Keratinocyte (primary cell): ENCODE measurements at regions not wholly inside any gene's neighbourhood (a gene's known extent, or its start where the extent isn't known, plus 50 kb on each side); places are given as distances from the start of the nearest gene placed in this dataset.

Experiments
- DNase-seq: peaks from one replicate; pipeline ENCODE4 v3.0.0-alpha.2; 2011; ENCODE audit warnings: low read depth, missing footprints, low spot score
- FAIRE-seq: peaks from 2 replicates; lab custom pipeline; 2011; peaks lifted over from hg19 to GRCh38; lab: Jason Lieb, UNC
- H2AFZ ChIP-seq: 2 replicates; pipeline ENCODE4 v1.6.0; 2012; ENCODE audit warnings: low read length, control low read depth, inconsistent platforms; ENCODE audit not compliant: control insufficient read depth
- H3K27ac ChIP-seq: 2 replicates; pipeline ENCODE4 v1.5.1; 2011; ENCODE audit warnings: low read length; ENCODE audit not compliant: control insufficient read depth, insufficient read depth
- H3K27me3 ChIP-seq: 3 replicates; pipeline ENCODE4 v1.6.0; 2011; ENCODE audit warnings: low read length; ENCODE audit not compliant: control insufficient read depth, insufficient read depth; ENCODE audit errors: extremely low read depth
- H3K36me3 ChIP-seq, 2 experiments: 2 replicates in 1 of 2; 3 replicates in 1 of 2; pipeline ENCODE4 v1.5.1; 2011; ENCODE audit warnings: low read length in 2 of 2, mild to moderate bottlenecking in 1 of 2; ENCODE audit not compliant: control insufficient read depth in 2 of 2, insufficient read depth in 2 of 2; ENCODE audit errors: extremely low read depth in 1 of 2
- H3K4me1 ChIP-seq: 3 replicates; pipeline ENCODE4 v1.5.1; 2011; ENCODE audit warnings: low read length; ENCODE audit not compliant: control insufficient read depth, insufficient read depth; ENCODE audit errors: extremely low read depth
- H3K4me2 ChIP-seq: 3 replicates; pipeline ENCODE4 v1.6.0; 2011; ENCODE audit warnings: low read depth, low read length; ENCODE audit not compliant: control insufficient read depth, insufficient read depth; ENCODE audit errors: extremely low read depth
- H3K4me3 ChIP-seq, 3 experiments: fragments of 200-600 bp in 1 of 3; sonication (generic) in 1 of 3; 2 replicates in 2 of 3; 3 replicates in 1 of 3; pipeline ENCODE4 v1.5.1; 2011 to 2016; ENCODE audit warnings: low read length in 3 of 3, mild to moderate bottlenecking in 3 of 3, control low read depth in 2 of 3, inconsistent platforms in 1 of 3, low read depth in 1 of 3, mixed read lengths in 1 of 3, mixed run types in 1 of 3, moderate library complexity in 1 of 3; ENCODE audit not compliant: control insufficient read depth in 2 of 3, insufficient read depth in 2 of 3; ENCODE audit errors: extremely low read depth in 1 of 3
- H3K79me2 ChIP-seq: 2 replicates; pipeline ENCODE4 v1.6.0; 2012; ENCODE audit warnings: low read length; ENCODE audit not compliant: control insufficient read depth, insufficient read depth
- H3K9ac ChIP-seq: 3 replicates; pipeline ENCODE4 v1.6.0; 2011; ENCODE audit warnings: low read length; ENCODE audit not compliant: control insufficient read depth, insufficient read depth; ENCODE audit errors: extremely low read depth
- H3K9me1 ChIP-seq: 3 replicates; pipeline ENCODE4 v1.6.0; 2011; ENCODE audit warnings: low read length; ENCODE audit not compliant: control insufficient read depth, insufficient read depth; ENCODE audit errors: extremely low read depth
- H3K9me3 ChIP-seq: 2 replicates; pipeline ENCODE4 v1.5.1; 2012; ENCODE audit warnings: low read depth, low read length; ENCODE audit not compliant: control insufficient read depth
- H4K20me1 ChIP-seq: 3 replicates; pipeline ENCODE4 v1.6.0; 2011; ENCODE audit warnings: low read length; ENCODE audit not compliant: control insufficient read depth, insufficient read depth; ENCODE audit errors: extremely low read depth
- EZH2 ChIP-seq: IDR thresholded peaks from one replicate; pipeline ENCODE4 v1.6.1; 2012; ENCODE audit warnings: inconsistent platforms, mild to moderate bottlenecking, low read length, moderate library complexity
- dilution Hi-C: fragments of 300-500 bp; cut with MboI; formaldehyde crosslinking; loops from one replicate; pipeline ENCODE4 v1.7.0; 2020; ENCODE audit warnings: low sequenced_read_pairs; ENCODE audit not compliant: extremely low pct_ligation_motif_present
- TF ChIP-seq, protein P1 (sequence below), 3 experiments: IDR thresholded peaks in 1 of 3; conservative IDR thresholded peaks in 1 of 3; optimal IDR thresholded peaks in 1 of 3; 2 replicates in 2 of 3; 3 replicates in 1 of 3; pipeline versions ENCODE3 to v1.5.1; 2011; ENCODE audit warnings: low read length in 3 of 3, mild to moderate bottlenecking in 3 of 3, moderate library complexity in 2 of 3, control low read depth in 1 of 3, inconsistent platforms in 1 of 3; ENCODE audit not compliant: insufficient read depth in 2 of 3; ENCODE audit errors: extremely low read depth in 1 of 3

DNA sequence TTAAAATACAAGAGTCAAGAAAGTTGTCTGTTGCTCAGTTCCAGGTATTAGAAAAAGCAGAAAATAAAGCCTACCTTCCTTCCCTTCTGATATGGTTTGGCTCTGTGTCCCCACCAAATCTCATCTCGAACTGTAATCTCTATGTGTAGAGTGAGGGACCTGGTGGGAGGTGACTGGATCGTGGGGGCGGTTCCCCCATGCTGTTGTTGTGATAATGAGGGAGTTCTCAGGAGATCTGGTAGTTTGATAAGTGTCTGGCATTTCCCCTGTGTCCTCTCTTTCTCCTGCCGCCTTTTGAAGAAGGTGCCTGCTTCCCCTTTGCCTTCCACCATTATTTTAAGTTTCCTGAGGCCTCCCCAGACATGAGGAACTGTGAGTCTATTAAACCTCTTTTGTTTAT lies 288.8 kb upstream of the LMCD1 start:
- Histone ChIP-seq H3K9ac (no peak overlapping the region), H3K27ac (no peak overlapping the region), H3K9me1 (no peaks in the 10 kb centered on the region), H2AFZ (no peak overlapping the region), H3K4me2 (no peak overlapping the region), H3K27me3 (no peaks in the 10 kb centered on the region), H3K4me1 (no peaks in the 10 kb centered on the region), H3K36me3 (no peaks in the 10 kb centered on the region), H3K4me3 (no peak overlapping the region), H3K79me2 (no peaks in the 10 kb centered on the region), H4K20me1 (no peaks in the 10 kb centered on the region), H3K9me3 (no peaks in the 10 kb centered on the region)
- FAIRE-seq (no peak), DNase-seq (no peak)
- no peak for TF ChIP-seq EZH2
- dilution Hi-C loops = no loop called here

DNA sequence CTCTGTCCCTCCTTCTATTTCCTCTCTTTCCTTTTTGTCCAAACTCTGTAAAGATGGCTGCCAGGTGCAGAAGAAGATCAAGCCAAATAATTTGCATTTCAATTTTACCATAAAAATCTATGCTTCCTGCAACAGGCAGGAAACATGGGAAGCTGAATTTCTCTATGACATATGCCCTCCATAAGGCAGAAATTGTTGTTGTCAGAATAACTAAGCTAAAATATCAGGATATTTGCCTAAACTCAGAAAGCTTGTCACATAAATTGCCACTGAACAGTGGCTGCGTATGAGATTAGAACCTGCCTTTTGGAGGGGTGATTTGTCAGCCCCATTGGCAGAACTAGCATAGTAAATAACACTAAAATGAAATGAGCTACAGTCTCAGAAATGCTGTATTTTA lies 288.3 kb upstream of the LMCD1 start:
- H3K9me1 ChIP-seq = no peaks in the 10 kb centered on the region
- no peak overlapping the region for H3K9ac ChIP-seq
- DNase-seq = no peak
- TF ChIP-seq, protein P1, sequence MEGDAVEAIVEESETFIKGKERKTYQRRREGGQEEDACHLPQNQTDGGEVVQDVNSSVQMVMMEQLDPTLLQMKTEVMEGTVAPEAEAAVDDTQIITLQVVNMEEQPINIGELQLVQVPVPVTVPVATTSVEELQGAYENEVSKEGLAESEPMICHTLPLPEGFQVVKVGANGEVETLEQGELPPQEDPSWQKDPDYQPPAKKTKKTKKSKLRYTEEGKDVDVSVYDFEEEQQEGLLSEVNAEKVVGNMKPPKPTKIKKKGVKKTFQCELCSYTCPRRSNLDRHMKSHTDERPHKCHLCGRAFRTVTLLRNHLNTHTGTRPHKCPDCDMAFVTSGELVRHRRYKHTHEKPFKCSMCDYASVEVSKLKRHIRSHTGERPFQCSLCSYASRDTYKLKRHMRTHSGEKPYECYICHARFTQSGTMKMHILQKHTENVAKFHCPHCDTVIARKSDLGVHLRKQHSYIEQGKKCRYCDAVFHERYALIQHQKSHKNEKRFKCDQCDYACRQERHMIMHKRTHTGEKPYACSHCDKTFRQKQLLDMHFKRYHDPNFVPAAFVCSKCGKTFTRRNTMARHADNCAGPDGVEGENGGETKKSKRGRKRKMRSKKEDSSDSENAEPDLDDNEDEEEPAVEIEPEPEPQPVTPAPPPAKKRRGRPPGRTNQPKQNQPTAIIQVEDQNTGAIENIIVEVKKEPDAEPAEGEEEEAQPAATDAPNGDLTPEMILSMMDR (optimal IDR thresholded peaks at IDR 0.05 in 1 of 3, IDR thresholded peaks at IDR 0.05 in 1 of 3, conservative IDR thresholded peaks at IDR 0.05 in 1 of 3; ENCODE audit: extremely low read depth in 1 of 3, insufficient read depth in 2 of 3, low read length in 3 of 3) = no peak
- TF ChIP-seq EZH2 = no peak
- no peaks in the 10 kb centered on the region for H3K27me3 ChIP-seq
- H3K4me2 ChIP-seq = no peak overlapping the region
- no peak for FAIRE-seq
- no peaks in the 10 kb centered on the region for H3K36me3 ChIP-seq
- H3K79me2 ChIP-seq = no peaks in the 10 kb centered on the region
- H4K20me1 ChIP-seq = no peaks in the 10 kb centered on the region
- dilution Hi-C loops = no loop called here
- no peaks in the 10 kb centered on the region for H3K4me1 ChIP-seq
- H3K4me3 ChIP-seq = no peak overlapping the region
- no peak overlapping the region for H3K27ac ChIP-seq
- no peak overlapping the region for H2AFZ ChIP-seq
- no peaks in the 10 kb centered on the region for H3K9me3 ChIP-seq

DNA sequence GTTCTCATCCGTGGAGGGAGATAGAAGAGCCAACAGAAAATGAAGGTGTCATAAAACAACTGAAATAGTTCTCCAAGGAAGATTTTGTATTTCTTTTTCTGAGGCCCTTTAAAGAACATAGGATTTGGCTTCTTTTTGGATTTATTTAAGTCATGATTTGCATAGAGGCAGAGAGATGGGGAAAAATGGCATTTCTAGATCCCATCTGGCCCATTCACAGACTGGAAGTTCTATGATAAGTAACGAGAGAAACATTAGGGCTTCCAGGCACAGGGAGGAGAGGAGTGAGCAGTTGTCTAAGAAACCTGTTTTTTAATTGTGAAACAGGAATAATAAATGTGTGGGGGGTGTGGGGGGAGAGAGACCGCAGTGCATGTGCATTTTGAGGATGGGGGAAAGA lies 285.8 kb upstream of the LMCD1 start:
- no peak for FAIRE-seq
- no peaks in the 10 kb centered on the region for H3K9me1 ChIP-seq

More for the DNA sequence above, 285.8 kb upstream of the LMCD1 start:
- no peaks in the 10 kb centered on the region for H3K27me3 ChIP-seq
- H3K36me3 ChIP-seq = no peaks in the 10 kb centered on the region
- dilution Hi-C loops = no loop called here
- TF ChIP-seq, protein P1 (optimal IDR thresholded peaks at IDR 0.05 in 1 of 3, IDR thresholded peaks at IDR 0.05 in 1 of 3, conservative IDR thresholded peaks at IDR 0.05 in 1 of 3; ENCODE audit: extremely low read depth in 1 of 3, insufficient read depth in 2 of 3, low read length in 3 of 3) = no peak
- TF ChIP-seq EZH2 = no peak
- no peak overlapping the region for H3K4me3 ChIP-seq
- H3K4me2 ChIP-seq = no peak overlapping the region
- H3K9me3 ChIP-seq = no peaks in the 10 kb centered on the region
- H3K27ac ChIP-seq = no peak overlapping the region
- no peaks in the 10 kb centered on the region for H3K4me1 ChIP-seq
- DNase-seq = no peak
- no peak overlapping the region for H2AFZ ChIP-seq
- no peaks in the 10 kb centered on the region for H4K20me1 ChIP-seq
- H3K9ac ChIP-seq = no peak overlapping the region
- no peaks in the 10 kb centered on the region for H3K79me2 ChIP-seq
